ENCODE measurements at regions not wholly inside any gene's neighbourhood (a gene's known extent, or its start where the extent isn't known, plus 50 kb on each side); places are given as distances from the start of the nearest gene placed in this dataset.

GRCh38 chr1:30609336-30609998, 113.9 kb downstream of the MATN1 start:
- no peak for DNase-seq (ENCODE audit: low read depth in 3 of 3)

GRCh38 chr1:30607723-30608122, 115.7 kb downstream of the MATN1 start:
- no peak for DNase-seq (ENCODE audit: low read depth in 3 of 3)

GRCh38 chr1:30606166-30606565, 117.2 kb downstream of the MATN1 start:
- no peak for DNase-seq (ENCODE audit: low read depth in 3 of 3)

- DNase-seq (ENCODE audit: low read depth in 3 of 3) = no peak
Observed at GRCh38 chr1:30605441-30605920, 117.9 kb downstream of the MATN1 start.

GRCh38 chr1:30604801-30605440, 118.5 kb downstream of the MATN1 start:
- no peak for DNase-seq (ENCODE audit: low read depth in 3 of 3)

GRCh38 chr1:30603081-30603858, 120.1 kb downstream of the MATN1 start:
- DNase-seq (ENCODE audit: low read depth in 3 of 3) = no peak

- DNase-seq (ENCODE audit: low read depth in 3 of 3) = no peak
Observed at GRCh38 chr1:30601316-30602085, 121.9 kb downstream of the MATN1 start.

GRCh38 chr1:30600706-30601105, 122.7 kb downstream of the MATN1 start:
- no peak for DNase-seq (ENCODE audit: low read depth in 3 of 3)

GRCh38 chr1:30600258-30600657, 123.1 kb downstream of the MATN1 start:
- DNase-seq (ENCODE audit: low read depth in 3 of 3) = no peak

- DNase-seq (ENCODE audit: low read depth in 3 of 3) = no peak
Observed at GRCh38 chr1:30599721-30600120, 123.7 kb downstream of the MATN1 start.

- no peak for DNase-seq (ENCODE audit: low read depth in 3 of 3)
Observed at GRCh38 chr1:30598571-30599114, 124.7 kb downstream of the MATN1 start.

GRCh38 chr1:30597711-30598110, 125.7 kb downstream of the MATN1 start:
- no peak for DNase-seq (ENCODE audit: low read depth in 3 of 3)

GRCh38 chr1:30596891-30597290, 126.5 kb downstream of the MATN1 start:
- no peak for DNase-seq (ENCODE audit: low read depth in 3 of 3)

GRCh38 chr1:30596470-30596869, 126.9 kb downstream of the MATN1 start:
- no peak for DNase-seq (ENCODE audit: low read depth in 3 of 3)

- DNase-seq (ENCODE audit: low read depth in 3 of 3) = no peak
Observed at GRCh38 chr1:30589083-30589482, 134.3 kb downstream of the MATN1 start.

GRCh38 chr1:30588311-30589073, 134.9 kb downstream of the MATN1 start:
- no peak for DNase-seq (ENCODE audit: low read depth in 3 of 3)

GRCh38 chr1:30586671-30587070, 136.7 kb downstream of the MATN1 start:
- no peak for DNase-seq (ENCODE audit: low read depth in 3 of 3)

- DNase-seq (ENCODE audit: low read depth in 3 of 3) = no peak
Observed at GRCh38 chr1:30579580-30579979, 143.8 kb downstream of the MATN1 start.

GRCh38 chr1:30575066-30575465, 148.3 kb downstream of the MATN1 start:
- DNase-seq (ENCODE audit: low read depth in 3 of 3) = no peak

- no peak for DNase-seq (ENCODE audit: low read depth in 3 of 3)
Observed at GRCh38 chr1:30572192-30572591, 151.2 kb downstream of the MATN1 start.

- no peak for DNase-seq (ENCODE audit: low read depth in 3 of 3)
Observed at GRCh38 chr1:30571380-30571779, 152.0 kb downstream of the MATN1 start.

Data from stimulated activated CD4-positive, alpha-beta T cell treated with anti-CD3 and anti-CD28 coated beads, TNF-alpha, amount 100 ng/mL, for 48 hours (primary cell).